ENCODE measurements at regions not wholly inside any gene's neighbourhood (a gene's known extent, or its start where the extent isn't known, plus 50 kb on each side); places are given as distances from the start of the nearest gene placed in this dataset.

- TF ChIP-seq EZH2phosphoT487 (IDR thresholded peaks at IDR 0.05; ENCODE audit: unreplicated experiment) (no peak), EZH2 (IDR thresholded peaks at IDR 0.05; ENCODE audit: low read depth, unreplicated experiment) (no peak), JUNB (IDR thresholded peaks at IDR 0.05; ENCODE audit: unreplicated experiment) (no peak), REST (IDR thresholded peaks at IDR 0.05; ENCODE audit: unreplicated experiment) (no peak), NANOG (IDR thresholded peaks at IDR 0.05; ENCODE audit: borderline replicate concordance) (no peak), STAT1 (IDR thresholded peaks at IDR 0.05; ENCODE audit: unreplicated experiment) (no peak), ETS1 (IDR thresholded peaks at IDR 0.05) (no peak), CREB1 (CRISPR knock-in tag; IDR thresholded peaks at IDR 0.05; ENCODE audit: low read depth) (no peak), CTCF (conservative IDR thresholded peaks at IDR 0.05; ENCODE audit: low read depth in 2 of 2) (no peak), POLR2AphosphoS5 (IDR thresholded peaks at IDR 0.05; ENCODE audit: low read depth) (no peak), ZNF114 (CRISPR knock-in tag; IDR thresholded peaks at IDR 0.05) (no peak)
Measured at GRCh38 chr4:14096396-14096965, 469.0 kb upstream of the BOD1L1 start (continued).

GRCh38 chr4:14100349-14100748 lies 472.8 kb upstream of the BOD1L1 start:
- TF ChIP-seq CREB1 (CRISPR knock-in tag; IDR thresholded peaks at IDR 0.05; ENCODE audit: low read depth) (no peak), EZH2phosphoT487 (IDR thresholded peaks at IDR 0.05; ENCODE audit: unreplicated experiment) (no peak), NANOG (IDR thresholded peaks at IDR 0.05; ENCODE audit: borderline replicate concordance) (no peak), EZH2 (IDR thresholded peaks at IDR 0.05; ENCODE audit: low read depth, unreplicated experiment) (no peak), CTCF (conservative IDR thresholded peaks at IDR 0.05; ENCODE audit: low read depth in 2 of 2) (no peak), POLR2AphosphoS5 (IDR thresholded peaks at IDR 0.05; ENCODE audit: low read depth) (no peak), ZNF114 (CRISPR knock-in tag; IDR thresholded peaks at IDR 0.05) (no peak)
- H3K4me1 Mint-ChIP-seq = peaks cover 4% of the 10 kb centered on the region; the same call in 2 of the 3 replicates

More at GRCh38 chr4:14100349-14100748, 472.8 kb upstream of the BOD1L1 start:
- Histone ChIP-seq H3K4me1 (ENCODE audit: insufficient read depth) (no peaks in the 10 kb centered on the region), H3K9me2 (ENCODE audit: insufficient read depth) (peaks cover 13% of the 10 kb centered on the region), H3K27me3 (ENCODE audit: insufficient read depth) (no peaks in the 10 kb centered on the region), H4K20me1 (replicated peaks; ENCODE audit: insufficient read depth) (no peaks in the 10 kb centered on the region), H2AFZ (no peak overlapping the region), H3K4me3 (no peak overlapping the region), H3F3A (replicated peaks; ENCODE audit: low read depth) (no peaks in the 10 kb centered on the region), H3K4me2 (no peak overlapping the region), H3K79me2 (replicated peaks; ENCODE audit: insufficient read depth) (no peaks in the 10 kb centered on the region), H3K36me3 (ENCODE audit: insufficient read depth) (no peaks in the 10 kb centered on the region), H3K27ac (ENCODE audit: low read depth) (no peak overlapping the region)
- Mint-ChIP-seq H3K27me3 (ENCODE audit: insufficient read depth, low read depth, poor library complexity) (no peaks in the 10 kb centered on the region), H3K36me3 (ENCODE audit: low read depth) (no peaks in the 10 kb centered on the region), H3K9me3 (peaks cover 2% of the 10 kb centered on the region; the same call in 2 of the 3 replicates), H3K27ac (no peak overlapping the region), H3K4me3 (no peak overlapping the region)
- DNase-seq (ENCODE audit: low spot score) (no peak), ATAC-seq (no peak)

Data from GM23338 (cell line).